ENCODE measurements at regions not wholly inside any gene's neighbourhood (a gene's known extent, or its start where the extent isn't known, plus 50 kb on each side); places are given as distances from the start of the nearest gene placed in this dataset.

- no peak overlapping the region for H3K4me3 ChIP-seq (ENCODE audit: low read depth in 1 of 2, low read length in 2 of 2)
- no peaks in the 10 kb centered on the region for H3K4me1 ChIP-seq (ENCODE audit: insufficient read depth, low read length)
- H3K27me3 ChIP-seq (ENCODE audit: insufficient read depth, low read length, poor library complexity), result no peaks in the 10 kb centered on the region
- ATAC-seq (ENCODE audit: insufficient read depth, low read depth) (no peak), DNase-seq (no peak)
- H3K27ac ChIP-seq (ENCODE audit: low read length), result no peak overlapping the region
- peaks cover 3% of the 10 kb centered on the region for H3K9me3 ChIP-seq (ENCODE audit: insufficient read depth, low read length, severe bottlenecking)
- H4K20me1 ChIP-seq (ENCODE audit: insufficient read depth, low read length), result no peaks in the 10 kb centered on the region
- no peak overlapping the region for H2AFZ ChIP-seq (ENCODE audit: low read depth, low read length)
- no peaks in the 10 kb centered on the region for H3K79me2 ChIP-seq (ENCODE audit: insufficient read depth, low read length)
- no peaks in the 10 kb centered on the region for H3K36me3 ChIP-seq (ENCODE audit: insufficient read depth, low read length)
- no peak overlapping the region for H3K4me2 ChIP-seq (ENCODE audit: insufficient read depth, low read length)
- no peak for TF ChIP-seq CTCF (IDR thresholded peaks at IDR 0.05; ENCODE audit: borderline replicate concordance, extremely low read depth, low read length, poor library complexity, severe bottlenecking)
- TF ChIP-seq EZH2 (IDR thresholded peaks at IDR 0.05; ENCODE audit: borderline replicate concordance, low read depth, low read length, severe bottlenecking), result no peak
- H3K9ac ChIP-seq (ENCODE audit: low read depth, low read length), result no peak overlapping the region
Observed at GRCh38 chr1:222081859-222082258, 340.0 kb upstream of the DUSP10 start.

- H3K9me3 ChIP-seq (ENCODE audit: insufficient read depth, low read length, severe bottlenecking), result no peaks in the 10 kb centered on the region
- ATAC-seq (ENCODE audit: insufficient read depth, low read depth), result no peak
Observed at GRCh38 chr1:222079566-222079965, 337.7 kb upstream of the DUSP10 start.

GRCh38 chr1:222077206-222077605 lies 335.3 kb upstream of the DUSP10 start:
- H3K4me2 ChIP-seq (ENCODE audit: insufficient read depth, low read length), result no peak overlapping the region
- H2AFZ ChIP-seq (ENCODE audit: low read depth, low read length), result no peak overlapping the region
- H3K9ac ChIP-seq (ENCODE audit: low read depth, low read length), result no peak overlapping the region
- no peaks in the 10 kb centered on the region for H3K4me1 ChIP-seq (ENCODE audit: insufficient read depth, low read length)
- no peak overlapping the region for H3K4me3 ChIP-seq (ENCODE audit: low read depth in 1 of 2, low read length in 2 of 2)
- no peaks in the 10 kb centered on the region for H3K27me3 ChIP-seq (ENCODE audit: insufficient read depth, low read length, poor library complexity)
- no peaks in the 10 kb centered on the region for H4K20me1 ChIP-seq (ENCODE audit: insufficient read depth, low read length)
- H3K9me3 ChIP-seq (ENCODE audit: insufficient read depth, low read length, severe bottlenecking), result no peaks in the 10 kb centered on the region
- no peak overlapping the region for H3K27ac ChIP-seq (ENCODE audit: low read length)
- no peaks in the 10 kb centered on the region for H3K79me2 ChIP-seq (ENCODE audit: insufficient read depth, low read length)
- no peaks in the 10 kb centered on the region for H3K36me3 ChIP-seq (ENCODE audit: insufficient read depth, low read length)
- no peak for ATAC-seq (ENCODE audit: insufficient read depth, low read depth)
- no peak for DNase-seq
- TF ChIP-seq CTCF (IDR thresholded peaks at IDR 0.05; ENCODE audit: borderline replicate concordance, extremely low read depth, low read length, poor library complexity, severe bottlenecking) (no peak), EZH2 (IDR thresholded peaks at IDR 0.05; ENCODE audit: borderline replicate concordance, low read depth, low read length, severe bottlenecking) (no peak)

More at GRCh38 chr1:222079566-222079965, 337.7 kb upstream of the DUSP10 start:
- Histone ChIP-seq H3K9ac (ENCODE audit: low read depth, low read length) (no peak overlapping the region), H3K27ac (ENCODE audit: low read length) (no peak overlapping the region), H3K36me3 (ENCODE audit: insufficient read depth, low read length) (no peaks in the 10 kb centered on the region), H3K27me3 (ENCODE audit: insufficient read depth, low read length, poor library complexity) (no peaks in the 10 kb centered on the region), H3K79me2 (ENCODE audit: insufficient read depth, low read length) (no peaks in the 10 kb centered on the region), H3K4me2 (ENCODE audit: insufficient read depth, low read length) (no peak overlapping the region), H4K20me1 (ENCODE audit: insufficient read depth, low read length) (no peaks in the 10 kb centered on the region), H3K4me3 (ENCODE audit: low read depth in 1 of 2, low read length in 2 of 2) (no peak overlapping the region), H3K4me1 (ENCODE audit: insufficient read depth, low read length) (no peaks in the 10 kb centered on the region), H2AFZ (ENCODE audit: low read depth, low read length) (no peak overlapping the region)
- no peak for DNase-seq
- TF ChIP-seq CTCF (IDR thresholded peaks at IDR 0.05; ENCODE audit: borderline replicate concordance, extremely low read depth, low read length, poor library complexity, severe bottlenecking) (no peak), EZH2 (IDR thresholded peaks at IDR 0.05; ENCODE audit: borderline replicate concordance, low read depth, low read length, severe bottlenecking) (no peak)

- Histone ChIP-seq H3K27ac (ENCODE audit: low read length) (no peak overlapping the region), H3K36me3 (ENCODE audit: insufficient read depth, low read length) (no peaks in the 10 kb centered on the region), H3K4me3 (ENCODE audit: low read depth in 1 of 2, low read length in 2 of 2) (no peak overlapping the region), H2AFZ (ENCODE audit: low read depth, low read length) (no peak overlapping the region), H3K4me1 (ENCODE audit: insufficient read depth, low read length) (no peaks in the 10 kb centered on the region), H3K4me2 (ENCODE audit: insufficient read depth, low read length) (no peak overlapping the region), H3K79me2 (ENCODE audit: insufficient read depth, low read length) (no peaks in the 10 kb centered on the region), H3K9me3 (ENCODE audit: insufficient read depth, low read length, severe bottlenecking) (no peaks in the 10 kb centered on the region), H4K20me1 (ENCODE audit: insufficient read depth, low read length) (no peaks in the 10 kb centered on the region), H3K9ac (ENCODE audit: low read depth, low read length) (no peak overlapping the region), H3K27me3 (ENCODE audit: insufficient read depth, low read length, poor library complexity) (no peaks in the 10 kb centered on the region)
- TF ChIP-seq EZH2 (IDR thresholded peaks at IDR 0.05; ENCODE audit: borderline replicate concordance, low read depth, low read length, severe bottlenecking) (no peak), CTCF (IDR thresholded peaks at IDR 0.05; ENCODE audit: borderline replicate concordance, extremely low read depth, low read length, poor library complexity, severe bottlenecking) (no peak)
- ATAC-seq (ENCODE audit: insufficient read depth, low read depth) (no peak), DNase-seq (no peak)
Observed at GRCh38 chr1:222074317-222074716, 332.4 kb upstream of the DUSP10 start.

Measured in DND-41 (cell line).